Fibroblast of skin of scalp (primary cell): ENCODE measurements at regions not wholly inside any gene's neighbourhood (a gene's known extent, or its start where the extent isn't known, plus 50 kb on each side); places are given as distances from the start of the nearest gene placed in this dataset.

Experiments used
- DNase-seq: peaks from one replicate; pipeline ENCODE4 v3.0.0-alpha.2; 2013

GRCh38 chr11:80837051-80837450 lies 1396.2 kb upstream of the TENM4 start:
- no peak for DNase-seq

DNA sequence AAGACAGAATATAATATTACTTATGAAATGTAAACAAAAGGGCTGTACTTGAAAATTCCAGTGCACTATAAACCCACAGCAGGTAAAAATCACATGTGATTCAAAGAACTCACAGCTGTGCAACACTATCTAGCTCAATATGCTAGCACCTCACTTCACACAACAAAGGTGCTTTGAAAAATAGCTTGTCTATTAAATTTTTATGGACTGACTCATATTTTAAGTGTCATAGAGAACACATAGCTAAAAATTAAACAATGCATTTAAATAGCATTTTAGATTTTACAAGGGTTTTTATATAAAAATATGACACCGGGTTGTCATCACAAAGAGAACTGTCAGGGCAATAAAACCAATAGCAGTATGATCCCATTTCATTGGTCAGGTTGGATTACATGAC lies 1390.5 kb upstream of the TENM4 start:
- no peak for DNase-seq

- DNase-seq: no peak
These were observed 1387.0 kb upstream of the TENM4 start for GRCh38 chr11:80827781-80828180.

DNA sequence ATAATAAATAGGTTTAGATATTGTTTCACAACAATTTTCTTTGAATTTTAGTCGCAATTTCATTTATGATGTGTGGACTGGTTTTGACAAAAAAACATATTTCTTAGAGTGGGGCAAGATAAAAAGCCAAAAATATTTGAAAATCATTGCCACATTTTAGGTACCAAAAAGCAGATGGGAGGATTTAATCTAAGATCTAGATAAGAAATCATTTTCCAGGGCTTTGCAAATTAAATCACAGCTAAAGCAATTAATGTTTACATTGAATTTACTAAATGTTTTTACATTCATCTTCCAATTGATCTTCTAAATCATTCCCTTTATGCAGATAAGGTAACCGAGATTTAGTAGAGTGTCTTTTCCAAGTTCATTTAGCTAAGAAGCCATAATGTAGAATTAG lies 1386.0 kb upstream of the TENM4 start:
- no peak for DNase-seq

DNA sequence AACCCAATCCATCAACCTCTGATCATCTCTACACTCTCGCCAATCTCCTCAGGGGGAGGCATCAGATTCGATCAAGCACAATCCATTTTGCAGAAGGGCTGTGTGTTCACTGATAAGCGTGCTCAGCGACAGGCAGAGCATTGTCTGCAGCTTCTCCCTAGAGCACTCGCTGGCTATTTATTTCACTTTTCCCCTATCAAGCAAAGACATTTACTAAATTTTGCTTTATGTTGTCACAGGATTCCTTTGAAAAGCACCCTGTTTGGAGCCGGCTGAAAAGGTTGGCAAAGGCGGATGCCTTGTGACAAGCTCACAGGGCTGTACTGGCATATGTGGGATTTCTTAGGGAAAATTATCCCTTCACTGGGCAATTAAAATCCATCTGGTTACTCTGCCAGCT lies 1381.5 kb upstream of the TENM4 start:
- no peak for DNase-seq

DNA sequence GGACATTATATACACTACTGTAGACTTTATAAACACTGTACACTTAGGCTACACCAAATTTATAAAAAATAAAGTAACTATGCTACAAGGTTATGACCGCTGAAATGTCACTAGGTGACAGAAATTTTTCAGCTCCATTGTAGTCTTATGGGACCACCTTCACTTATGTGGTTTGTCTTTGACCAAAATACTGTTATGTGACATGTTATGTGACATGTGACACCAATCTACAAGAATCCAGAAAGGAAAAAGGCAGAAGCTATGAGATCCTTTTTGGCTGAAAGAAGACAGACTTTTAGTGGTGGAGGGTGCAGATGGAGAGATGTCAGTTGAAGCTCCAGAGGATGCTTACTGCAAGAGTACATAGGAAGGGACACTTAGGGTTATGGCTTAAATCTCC lies 1378.4 kb upstream of the TENM4 start:
- DNase-seq: no peak

DNA sequence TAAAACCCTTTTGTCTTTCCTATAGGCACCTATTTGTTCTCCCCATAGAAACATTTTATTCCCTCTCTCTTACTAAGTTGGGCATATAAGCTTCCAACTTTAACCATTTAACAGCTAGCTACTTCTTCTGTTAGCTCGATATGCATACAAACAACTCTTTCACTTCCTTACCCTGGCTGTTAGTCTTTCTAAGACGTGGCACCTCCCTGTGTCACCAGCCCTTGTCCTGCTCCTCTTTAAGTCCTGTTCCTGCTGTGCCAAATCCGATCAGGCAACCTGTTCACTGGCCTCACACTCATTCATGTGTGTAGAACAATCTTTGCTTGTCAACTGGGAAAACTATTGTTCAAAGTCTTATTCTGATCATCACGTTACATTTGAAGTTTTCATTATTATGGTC lies 1376.1 kb upstream of the TENM4 start:
- DNase-seq: no peak

- DNase-seq: no peak
These were observed 1375.6 kb upstream of the TENM4 start for GRCh38 chr11:80816454-80816847.

GRCh38 chr11:80815752-80816453 lies 1375.1 kb upstream of the TENM4 start:
- DNase-seq: no peak

DNA sequence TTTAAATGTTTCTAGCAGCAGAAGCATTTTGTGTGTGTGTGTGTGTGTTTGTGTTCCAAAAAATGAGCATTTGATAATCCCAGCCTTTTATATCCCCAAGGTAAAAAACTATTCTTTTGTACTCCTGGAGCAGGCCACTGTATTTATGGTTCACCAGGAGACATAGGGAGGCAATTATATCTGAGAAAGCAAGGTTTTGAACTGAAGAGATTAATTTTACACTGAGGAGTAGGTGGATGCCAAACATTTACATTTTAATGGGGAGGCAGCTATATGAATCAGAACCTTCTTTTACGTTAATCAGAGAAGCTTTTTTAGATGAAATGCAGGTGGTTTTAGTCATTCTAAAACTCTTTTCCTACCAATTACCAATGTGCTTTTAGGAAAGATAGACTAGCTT lies 1374.0 kb upstream of the TENM4 start:
- no peak for DNase-seq

DNA sequence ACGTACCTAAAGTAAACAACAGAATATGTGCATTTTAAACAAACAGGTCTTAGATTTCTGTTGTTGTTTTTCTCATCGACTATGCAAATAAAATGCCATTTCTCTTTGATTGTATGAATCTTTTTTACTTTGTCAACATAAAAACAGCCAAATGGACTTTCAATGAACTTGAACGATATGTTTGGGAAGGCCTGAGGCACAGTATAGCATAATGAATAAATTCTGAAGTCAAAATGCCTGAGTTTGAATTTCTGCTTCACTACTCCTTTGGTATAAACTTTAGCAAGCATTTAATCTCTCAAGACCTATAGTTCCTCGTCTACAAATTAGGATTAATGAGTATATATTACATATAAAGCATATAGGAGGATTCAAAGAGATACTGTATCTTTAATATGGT lies 1369.9 kb upstream of the TENM4 start:
- no peak for DNase-seq

GRCh38 chr11:80798174-80798573 lies 1357.3 kb upstream of the TENM4 start:
- no peak for DNase-seq

GRCh38 chr11:80783561-80783960 lies 1342.7 kb upstream of the TENM4 start:
- DNase-seq: no peak

GRCh38 chr11:80782135-80782885 lies 1341.5 kb upstream of the TENM4 start:
- no peak for DNase-seq

DNA sequence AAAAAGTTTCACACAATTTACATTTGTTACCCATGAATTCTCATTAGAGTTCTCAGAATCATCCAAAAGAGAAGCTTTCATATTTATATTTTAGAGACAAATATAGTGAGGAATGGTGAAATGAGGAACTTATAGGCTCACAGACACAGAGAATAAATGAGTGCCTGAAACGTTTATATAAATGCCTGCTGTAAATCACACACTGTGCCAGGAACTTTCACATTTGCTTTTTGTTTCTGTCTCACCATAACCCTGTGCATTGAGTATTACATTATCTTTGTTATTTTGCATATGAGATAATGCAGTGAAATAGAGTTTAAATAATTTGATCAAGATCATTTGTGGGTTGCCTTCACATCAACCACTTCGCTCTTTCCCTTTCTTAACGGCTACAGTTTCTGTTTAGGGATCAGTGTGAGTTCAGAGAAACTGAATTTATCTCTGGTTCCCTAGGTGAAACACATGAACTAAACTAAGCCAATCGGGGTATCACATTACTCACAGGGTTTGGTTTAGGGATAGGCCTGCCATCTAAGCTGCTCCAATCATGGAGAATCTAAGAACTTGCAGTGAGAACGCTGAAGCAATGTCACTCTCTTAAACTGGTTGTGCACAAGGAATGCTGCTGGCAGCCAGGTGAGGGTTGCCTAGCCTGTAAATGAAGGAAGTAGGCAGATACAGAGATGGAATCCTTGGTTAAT lies 1339.2 kb upstream of the TENM4 start:
- no peak for DNase-seq

DNA sequence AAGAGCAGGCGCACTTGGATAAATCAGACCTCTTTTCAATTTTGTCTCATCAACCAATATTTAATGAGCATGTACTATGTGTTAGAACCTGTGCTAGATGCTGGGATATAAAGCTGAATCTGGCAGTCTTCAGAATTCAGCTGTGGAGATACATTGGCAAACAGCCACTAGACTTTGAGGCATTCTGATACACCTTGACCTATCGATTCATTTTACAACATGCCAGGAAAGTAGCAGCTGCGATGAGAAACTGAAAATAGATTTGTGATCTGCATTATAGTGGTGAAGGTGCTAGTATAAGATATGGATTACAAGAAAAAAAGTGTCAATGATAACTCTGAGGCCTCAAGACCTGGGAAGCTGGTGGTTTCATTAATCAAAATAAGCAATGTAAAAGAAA lies 1338.1 kb upstream of the TENM4 start:
- no peak for DNase-seq

DNA sequence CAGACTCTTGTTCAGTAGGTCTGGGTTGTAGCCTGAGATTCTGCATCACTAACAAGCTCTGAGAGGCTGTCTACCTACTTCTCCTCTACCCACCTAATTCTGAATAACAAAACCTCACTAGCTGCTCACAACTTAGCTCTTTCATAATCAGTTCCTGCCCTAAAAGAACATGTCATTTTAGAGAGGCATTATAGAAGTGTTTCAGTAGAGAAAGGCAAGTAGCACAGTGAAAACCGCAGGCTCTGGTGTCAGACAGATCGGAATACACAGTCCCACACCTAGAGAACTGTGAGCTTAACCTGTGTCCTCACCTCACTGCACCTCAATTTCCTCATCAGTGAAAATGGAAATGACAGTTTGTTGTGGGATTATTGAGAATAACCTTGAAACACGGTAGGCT lies 1337.6 kb upstream of the TENM4 start:
- DNase-seq: no peak

- DNase-seq: no peak
These were observed 1333.1 kb upstream of the TENM4 start for GRCh38 chr11:80773919-80774318.

DNA sequence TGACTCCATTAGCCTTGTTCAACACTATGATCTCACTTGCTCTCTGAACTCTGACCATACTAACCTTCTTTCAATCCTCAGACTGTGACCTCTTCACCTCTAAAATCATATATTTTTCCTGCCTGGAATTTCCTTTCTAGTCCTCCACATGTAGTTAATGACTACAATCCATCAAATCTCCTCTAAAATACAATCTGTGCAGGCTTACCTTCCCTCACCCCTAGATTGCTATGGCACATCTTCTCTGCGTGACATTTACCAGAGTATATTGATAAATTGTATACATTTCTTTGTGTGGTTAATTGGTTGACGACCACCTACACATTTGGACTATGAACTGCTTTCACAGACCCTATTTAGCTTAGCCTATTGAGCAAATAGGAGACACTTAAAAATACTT lies 1330.2 kb upstream of the TENM4 start:
- DNase-seq: no peak

DNA sequence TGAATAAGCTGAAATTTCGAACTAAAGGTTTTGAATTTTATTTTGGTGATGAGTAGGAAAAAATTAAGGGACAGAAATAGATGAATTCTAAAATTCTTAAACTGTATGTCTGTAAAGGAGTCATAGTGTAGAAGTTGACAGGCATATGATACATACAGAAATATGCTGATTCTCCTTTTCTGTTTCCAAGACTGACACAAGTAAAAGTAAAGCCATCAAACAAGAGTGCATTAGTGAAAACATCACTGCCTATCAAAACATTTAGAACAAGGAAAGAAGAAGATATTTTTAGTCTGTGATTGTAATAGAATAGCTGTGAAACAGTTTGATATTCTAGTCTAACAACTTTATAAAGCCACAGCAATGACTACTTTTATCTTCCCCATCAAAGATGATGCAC lies 1318.0 kb upstream of the TENM4 start:
- no peak for DNase-seq

- no peak for DNase-seq
These were observed 1307.5 kb upstream of the TENM4 start for GRCh38 chr11:80748207-80748925.

GRCh38 chr11:80746300-80746699 lies 1305.5 kb upstream of the TENM4 start:
- DNase-seq: no peak

DNA sequence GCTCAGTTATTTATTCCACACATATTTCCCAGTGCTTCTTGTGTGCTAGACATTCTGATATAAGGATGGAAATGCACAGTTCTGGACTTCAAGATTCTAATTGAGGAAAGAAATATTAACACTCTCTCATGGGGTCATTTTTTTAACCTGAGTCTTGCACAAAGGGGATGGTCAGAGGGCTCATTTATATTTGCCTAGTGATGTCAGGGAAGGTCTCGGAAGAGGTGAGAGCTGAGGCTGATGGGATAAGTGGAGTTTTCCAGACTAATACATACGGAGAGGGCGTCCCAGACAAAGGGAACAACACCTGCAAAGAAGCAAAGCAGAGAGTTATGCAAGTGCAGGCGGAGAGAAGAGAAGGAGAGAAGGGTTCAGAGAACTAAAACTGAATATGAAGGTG lies 1304.6 kb upstream of the TENM4 start:
- DNase-seq: no peak
